ENCODE measurements at regions not wholly inside any gene's neighbourhood (a gene's known extent, or its start where the extent isn't known, plus 50 kb on each side); places are given as distances from the start of the nearest gene placed in this dataset.

DNA sequence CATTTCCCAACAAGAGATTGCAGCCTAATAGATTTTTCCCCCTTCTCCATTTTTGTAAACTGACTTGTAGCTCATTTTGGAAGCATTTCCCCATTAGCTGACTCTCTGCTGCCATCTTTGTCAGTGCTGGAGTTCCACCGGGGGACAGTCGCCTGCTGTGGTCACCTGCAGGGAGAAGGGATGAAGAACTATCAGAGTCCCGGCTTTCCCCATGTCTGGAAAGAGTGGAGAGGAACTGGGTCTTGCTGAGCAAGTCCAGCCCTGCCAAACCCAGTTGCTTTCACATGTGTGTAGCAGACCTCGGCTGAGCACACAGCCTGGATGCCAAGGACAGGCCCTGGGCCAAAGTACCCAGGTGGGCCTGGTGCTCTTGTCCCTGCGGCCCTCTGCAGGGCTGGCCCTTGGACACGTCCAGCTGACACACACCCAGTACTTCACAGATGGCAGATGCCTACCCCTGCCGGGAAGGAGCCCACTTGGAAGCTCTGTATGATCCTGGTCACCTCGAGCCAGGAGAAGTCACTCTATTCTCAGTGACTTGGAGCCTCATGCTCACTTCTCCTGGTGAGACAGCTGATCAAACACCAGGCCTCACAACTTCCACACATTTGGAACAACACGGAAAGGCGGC, 157.3 kb upstream of the NPVF start:
- H3K4me3 ChIP-seq, result no peak overlapping the region
- peak overlapping the region in 3 of 4 donors; percentile 3 to 32 (median 17) for H3K27ac ChIP-seq
- no peaks in the 10 kb centered on the region for H3K4me1 ChIP-seq
- no peak for TF ChIP-seq POLR2A (IDR thresholded peaks at IDR 0.05)
- TF ChIP-seq CTCF (IDR thresholded peaks at IDR 0.05), result no peak
- H3K9me3 ChIP-seq, result no peaks in the 10 kb centered on the region
- H3K27me3 ChIP-seq, result no peaks in the 10 kb centered on the region
- DNase-seq, result no peak
- H3K36me3 ChIP-seq, result no peaks in the 10 kb centered on the region

GRCh38 chr7:25386311-25386744, 158.0 kb upstream of the NPVF start:
- H3K27me3 ChIP-seq, result no peaks in the 10 kb centered on the region
- H3K36me3 ChIP-seq, result no peaks in the 10 kb centered on the region
- no peak for DNase-seq
- peak overlapping the region in 1 of 4 donors; percentile 17 for H3K27ac ChIP-seq
- no peak for TF ChIP-seq CTCF (IDR thresholded peaks at IDR 0.05)
- no peak for TF ChIP-seq POLR2A (IDR thresholded peaks at IDR 0.05)
- H3K4me1 ChIP-seq, result no peaks in the 10 kb centered on the region
- H3K4me3 ChIP-seq, result no peak overlapping the region
- no peaks in the 10 kb centered on the region for H3K9me3 ChIP-seq

GRCh38 chr7:25388681-25389080, 160.4 kb upstream of the NPVF start:
- no peak for DNase-seq
- no peaks in the 10 kb centered on the region for H3K4me1 ChIP-seq
- H3K4me3 ChIP-seq, result no peak overlapping the region
- H3K9me3 ChIP-seq, result no peaks in the 10 kb centered on the region
- no peaks in the 10 kb centered on the region for H3K27me3 ChIP-seq
- H3K36me3 ChIP-seq, result no peaks in the 10 kb centered on the region
- no peak overlapping the region for H3K27ac ChIP-seq
- TF ChIP-seq POLR2A (IDR thresholded peaks at IDR 0.05), result no peak
- no peak for TF ChIP-seq CTCF (IDR thresholded peaks at IDR 0.05)

- no peak for DNase-seq
Measured at GRCh38 chr7:25389489-25390106, 161.3 kb upstream of the NPVF start.

DNA sequence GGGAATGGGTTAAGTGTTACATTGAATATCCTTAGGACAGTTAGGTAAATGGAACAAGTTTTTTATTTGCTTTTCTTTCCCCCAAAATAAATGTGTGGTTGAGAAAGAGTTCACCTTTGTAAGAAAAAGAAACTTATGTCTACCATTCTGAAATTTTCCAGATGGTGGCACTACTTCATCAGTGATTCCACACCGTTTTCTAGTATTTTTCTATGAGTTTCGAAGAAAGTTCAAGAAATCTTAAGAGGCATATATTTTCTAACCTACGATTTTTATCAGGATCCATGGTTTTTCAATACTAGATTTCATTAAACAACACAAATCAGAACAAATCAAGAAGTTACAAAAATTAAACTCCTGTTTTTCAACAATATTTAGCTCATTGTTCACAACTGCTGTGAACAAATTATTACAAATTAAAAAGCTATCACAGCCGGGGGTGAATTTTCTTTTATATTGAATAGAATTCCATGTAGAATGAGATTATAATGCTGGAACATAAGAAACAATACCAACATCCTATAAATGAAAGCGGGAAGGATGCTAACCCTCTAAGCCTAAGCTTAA, 163.1 kb upstream of the NPVF start:
- peak overlapping the region in 1 of 4 donors; percentile 64 for H3K27ac ChIP-seq
- DNase-seq, result no peak
- no peak overlapping the region for H3K4me3 ChIP-seq
- no peaks in the 10 kb centered on the region for H3K9me3 ChIP-seq
- no peaks in the 10 kb centered on the region for H3K36me3 ChIP-seq
- peak in 5 of 6 experiments; percentile 9 to 76 (median 56) for TF ChIP-seq CTCF (IDR thresholded peaks at IDR 0.05)
- no peak for TF ChIP-seq POLR2A (IDR thresholded peaks at IDR 0.05)
- H3K27me3 ChIP-seq, result no peaks in the 10 kb centered on the region
- H3K4me1 ChIP-seq, result no peaks in the 10 kb centered on the region

More at GRCh38 chr7:25389489-25390106, 161.3 kb upstream of the NPVF start:
- H3K4me3 ChIP-seq, result no peak overlapping the region
- no peaks in the 10 kb centered on the region for H3K9me3 ChIP-seq
- H3K27ac ChIP-seq, result no peak overlapping the region
- no peaks in the 10 kb centered on the region for H3K27me3 ChIP-seq
- no peaks in the 10 kb centered on the region for H3K36me3 ChIP-seq
- H3K4me1 ChIP-seq, result no peaks in the 10 kb centered on the region
- TF ChIP-seq POLR2A (IDR thresholded peaks at IDR 0.05) (no peak), CTCF (IDR thresholded peaks at IDR 0.05) (peak in 5 of 6 experiments; percentile 7 to 75 (median 68))

Measured in Peyer's patch (tissue), 4 donors.